HG02623 (cell line): ENCODE measurements at regions not wholly inside any gene's neighbourhood (a gene's known extent, or its start where the extent isn't known, plus 50 kb on each side); places are given as distances from the start of the nearest gene placed in this dataset.
"Not testable (repeated sequence)": the region's sequence is repeated elsewhere in the genome, so short reads cannot be mapped to it uniquely, and the experiment has no call there.

Source experiments
- ATAC-seq: cut with Tn5 transposase; IDR thresholded peaks from one replicate; pipeline ENCODE4 v1.9.1; 2021; ENCODE audit warnings: moderate library complexity; ENCODE audit not compliant: unreplicated experiment

DNA sequence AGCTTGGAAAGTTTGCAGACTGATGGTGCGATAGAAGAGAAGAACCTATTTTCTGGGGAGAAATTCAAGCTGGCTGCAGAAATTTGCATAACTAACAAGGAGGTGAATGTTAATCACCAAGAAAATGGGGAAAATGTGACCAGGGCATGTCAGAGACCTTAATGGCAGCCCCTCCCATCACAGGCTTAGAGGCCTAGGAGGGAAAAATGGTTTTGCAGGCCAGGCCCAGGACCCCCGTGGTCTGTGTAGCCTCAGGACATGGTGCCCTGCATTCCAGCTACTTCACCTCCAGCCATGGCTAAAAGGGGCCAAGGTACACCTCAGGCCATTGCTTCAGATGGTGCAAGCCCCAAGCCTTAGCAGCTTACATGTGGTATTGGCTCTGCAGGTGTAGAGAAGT, 207.1 kb upstream of the CXorf66 start:
- no peak for ATAC-seq

GRCh38 chrX:140167551-140167950, 202.2 kb upstream of the CXorf66 start:
- no peak for ATAC-seq

DNA sequence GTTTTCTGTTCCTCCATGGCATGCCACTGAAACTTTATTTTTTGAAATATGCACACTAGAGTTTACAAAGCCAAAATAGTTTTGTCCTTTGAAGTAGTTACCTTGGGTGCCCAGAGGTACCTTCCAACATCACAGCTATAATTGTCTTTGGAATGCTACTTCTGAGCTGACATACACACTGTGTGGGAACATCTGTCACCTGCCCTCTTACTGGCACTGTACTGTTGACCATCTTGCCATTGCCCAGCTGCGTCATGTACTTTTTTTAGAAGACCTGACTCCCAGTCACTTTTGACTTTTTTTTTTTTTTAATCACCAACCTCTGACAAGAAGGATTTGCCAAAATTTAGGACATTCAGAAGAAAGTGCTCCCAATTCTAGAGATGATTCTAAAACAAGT, 200.5 kb upstream of the CXorf66 start:
- no peak for ATAC-seq

DNA sequence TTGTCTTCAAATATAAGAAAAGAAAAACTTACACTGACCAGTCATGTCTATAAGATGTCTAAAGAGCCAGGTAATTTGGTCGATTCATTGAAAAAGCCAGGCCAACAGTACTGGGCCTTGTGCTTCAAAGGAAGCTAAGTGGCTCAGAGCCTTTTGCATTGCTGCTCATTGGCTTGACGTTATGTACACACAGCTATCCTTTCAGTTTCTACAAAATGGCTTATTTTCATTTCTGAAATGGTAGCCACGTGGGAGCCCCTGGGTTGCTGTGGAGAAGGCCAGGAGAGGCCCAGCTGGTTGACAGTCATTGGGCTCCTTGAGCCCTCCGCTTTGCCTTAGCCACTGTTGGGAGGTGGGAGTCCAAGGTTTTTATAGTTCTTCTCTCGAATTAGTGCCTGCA, 199.1 kb upstream of the CXorf66 start:
- ATAC-seq, result no peak

DNA sequence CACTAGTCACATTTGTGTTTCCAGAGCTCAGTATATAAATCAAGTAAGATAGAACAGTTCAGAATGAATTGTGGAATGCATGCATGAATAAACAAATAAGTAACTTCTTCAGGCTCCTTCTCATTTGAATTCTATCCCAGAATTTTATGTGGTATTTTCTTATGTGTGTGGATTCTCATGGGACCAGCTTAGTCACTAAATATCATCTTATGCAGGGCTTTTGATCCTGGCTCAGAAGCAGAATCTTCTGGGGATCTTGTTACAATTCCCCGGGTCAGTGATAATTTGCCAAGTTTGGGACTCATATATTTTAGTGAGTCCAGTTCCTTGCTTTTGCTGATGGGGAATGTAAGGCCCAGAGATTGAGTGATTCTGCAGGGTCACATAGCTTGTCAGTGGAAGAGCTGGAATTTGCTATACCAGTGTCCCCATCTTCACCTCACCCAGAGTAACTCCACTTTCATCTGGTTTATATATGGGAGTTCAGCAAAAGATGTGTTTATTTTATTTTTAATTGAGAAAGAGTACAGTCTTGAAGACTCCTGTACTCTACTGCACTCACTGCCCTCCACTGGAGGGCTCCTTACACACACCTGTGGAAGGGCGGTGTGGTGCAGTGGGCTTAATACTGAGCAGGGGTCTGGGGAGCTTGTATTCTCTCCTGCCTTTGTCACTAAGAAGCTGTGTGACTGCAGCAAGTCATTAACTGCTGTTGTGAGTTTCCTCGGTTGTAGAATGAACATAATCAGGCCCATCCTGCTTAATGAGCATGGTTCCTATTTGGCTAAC, 198.2 kb upstream of the CXorf66 start:
- ATAC-seq, result no peak

- ATAC-seq, result no peak
Measured at GRCh38 chrX:140157611-140158010, 192.3 kb upstream of the CXorf66 start.

GRCh38 chrX:140157143-140157542, 191.8 kb upstream of the CXorf66 start:
- ATAC-seq, result no peak

- no peak for ATAC-seq
Measured at GRCh38 chrX:140151316-140151715, 186.0 kb upstream of the CXorf66 start.

DNA sequence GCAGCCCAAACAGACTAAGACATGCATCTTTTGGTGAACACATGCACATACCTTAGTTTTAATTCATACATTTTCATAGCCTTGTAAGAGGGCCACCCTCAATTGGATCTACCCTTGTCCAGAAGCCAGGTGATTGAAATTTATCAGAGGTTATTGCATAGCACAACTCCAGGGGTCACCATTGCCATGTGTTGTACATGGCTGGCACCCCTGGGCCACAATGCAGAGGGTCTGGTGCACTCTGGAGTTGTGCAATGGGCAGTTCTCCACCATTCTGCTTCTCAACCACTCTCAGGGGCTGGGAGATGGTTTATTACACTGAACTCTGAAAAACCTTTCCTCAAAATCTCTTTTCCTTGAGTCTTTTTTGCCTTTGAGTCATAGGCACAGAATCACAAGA, 184.4 kb upstream of the CXorf66 start:
- ATAC-seq, result no peak

GRCh38 chrX:140141444-140142029, 176.2 kb upstream of the CXorf66 start:
- ATAC-seq, result no peak

DNA sequence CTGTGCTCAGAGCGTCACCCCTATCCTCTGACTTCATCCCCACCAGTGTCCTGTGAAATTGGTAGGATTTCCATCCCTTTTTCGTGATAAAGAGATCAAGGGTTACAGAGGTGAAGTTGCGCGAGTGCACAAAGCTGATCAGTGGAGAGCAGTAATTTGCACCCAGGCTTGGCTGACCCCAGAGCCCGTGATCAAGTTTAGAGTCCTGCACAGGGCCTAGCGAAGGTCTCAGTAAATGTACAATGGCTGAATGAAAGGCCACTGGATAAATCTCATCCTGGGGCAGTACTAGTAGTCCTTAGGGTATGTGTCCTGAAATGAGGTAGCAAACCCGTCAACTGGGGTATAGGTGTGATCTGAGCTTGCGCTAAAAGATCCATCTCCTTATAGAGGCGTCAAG, 173.2 kb upstream of the CXorf66 start:
- ATAC-seq, result not testable (repeated sequence)

DNA sequence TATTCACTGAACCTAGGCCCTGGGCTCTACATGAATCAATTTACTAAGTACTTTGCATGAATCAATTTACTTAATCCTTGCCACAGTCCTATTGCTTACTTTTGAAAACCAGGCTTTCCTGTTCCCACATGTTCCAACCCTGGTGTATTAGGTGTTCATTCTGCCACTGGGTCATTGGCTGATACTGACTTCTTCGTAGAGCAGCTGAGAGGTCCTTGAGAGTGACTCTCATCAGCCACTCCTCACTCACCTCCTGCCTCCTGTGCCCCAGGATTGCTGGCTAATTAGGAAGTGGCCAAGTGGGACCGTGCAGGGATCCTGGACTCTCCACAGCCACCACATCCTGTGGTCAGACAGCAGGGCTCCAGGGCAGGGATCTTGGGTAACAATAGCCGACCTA, 172.7 kb upstream of the CXorf66 start:
- not testable (repeated sequence) for ATAC-seq

- ATAC-seq, result no peak
Measured at GRCh38 chrX:140132937-140133336, 167.6 kb upstream of the CXorf66 start.

GRCh38 chrX:140123446-140123845, 158.1 kb upstream of the CXorf66 start:
- ATAC-seq, result no peak

- not testable (repeated sequence) for ATAC-seq
Measured at GRCh38 chrX:140114059-140114458, 148.7 kb upstream of the CXorf66 start.

DNA sequence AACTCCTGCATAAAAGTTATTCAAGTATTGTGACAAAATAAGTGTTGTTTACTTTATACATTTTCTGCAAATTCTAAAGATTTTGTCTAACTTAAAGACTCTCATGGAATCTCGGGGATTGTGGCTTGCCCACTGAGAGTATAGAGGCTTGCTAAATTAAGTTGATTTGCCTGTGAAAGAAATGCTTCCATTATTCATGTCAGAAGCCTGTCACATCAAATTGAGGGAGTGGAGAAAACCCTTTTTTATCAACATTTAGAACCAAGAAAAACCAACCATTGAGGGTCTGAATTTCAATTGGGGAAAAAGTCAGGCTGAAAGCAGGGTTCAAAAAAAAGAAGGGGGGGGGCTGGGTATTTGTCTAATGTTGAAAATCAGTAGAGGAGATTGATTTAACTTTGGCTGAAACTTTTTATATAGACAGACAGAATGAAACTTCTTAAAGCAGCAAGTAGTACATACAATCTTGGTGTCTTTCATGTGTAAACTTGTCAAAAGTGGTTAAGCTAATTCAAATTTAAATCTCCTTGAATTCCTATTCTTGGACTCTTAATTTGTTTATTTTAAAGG, 144.8 kb upstream of the CXorf66 start:
- ATAC-seq, result no peak

- ATAC-seq, result no peak
Measured at GRCh38 chrX:140104760-140105159, 139.4 kb upstream of the CXorf66 start.

DNA sequence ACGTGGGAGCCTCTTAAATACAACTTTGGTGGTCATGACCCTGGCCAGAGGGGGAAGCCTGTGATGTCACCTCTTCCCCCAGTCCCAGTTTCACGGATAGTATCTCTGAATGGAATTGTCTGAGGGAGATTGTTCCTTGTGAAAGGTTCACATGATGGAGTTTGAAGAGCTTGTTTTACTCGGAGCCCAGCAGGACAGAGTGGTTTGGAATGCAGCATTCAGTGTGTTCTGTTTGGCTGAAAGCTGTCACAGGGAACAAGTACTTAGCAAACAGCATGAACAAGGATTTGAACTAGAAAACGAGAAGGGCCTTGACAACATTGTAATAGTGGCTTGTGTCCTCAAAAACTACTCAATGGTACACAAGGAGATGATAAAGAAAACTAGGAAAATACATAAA, 133.9 kb upstream of the CXorf66 start:
- ATAC-seq, result no peak

DNA sequence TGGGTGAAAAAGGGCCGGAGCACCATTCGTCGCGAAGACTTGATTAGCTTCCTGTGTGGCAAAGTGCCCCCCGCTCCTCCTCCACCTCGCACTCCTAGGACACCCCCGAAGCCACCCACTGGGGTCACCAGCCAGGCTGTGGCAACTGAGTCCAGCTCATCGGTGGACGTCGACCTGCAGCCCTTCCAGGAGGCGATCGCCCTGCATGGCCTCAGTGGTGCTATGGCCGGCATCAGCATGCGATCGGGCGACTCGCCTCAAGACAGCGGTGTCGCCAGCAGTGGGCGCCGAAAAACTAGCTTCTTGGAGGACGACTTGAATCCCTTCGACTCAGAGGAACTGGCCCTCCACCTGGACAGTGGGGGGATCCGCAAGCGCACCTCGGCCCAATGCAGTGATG, 126.8 kb upstream of the CXorf66 start:
- no peak for ATAC-seq

- peak; percentile 67 for ATAC-seq
Measured at GRCh38 chrX:140091125-140091886, 126.0 kb upstream of the CXorf66 start.

DNA sequence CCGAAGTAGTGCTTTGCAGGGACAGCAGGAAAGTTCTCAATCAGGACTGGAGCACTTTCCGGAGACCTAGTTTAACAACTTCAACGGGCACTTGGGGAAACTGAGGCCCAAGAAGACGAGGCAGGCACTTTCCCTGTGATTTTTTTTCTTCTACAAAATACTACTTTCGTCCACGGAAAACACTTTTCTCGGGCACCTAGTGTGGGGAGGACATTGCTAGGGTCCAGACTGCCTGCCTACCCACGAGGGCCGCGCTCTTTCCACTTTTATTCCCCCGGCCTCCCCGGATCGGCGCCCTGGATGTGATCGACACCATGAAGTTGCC, 125.4 kb upstream of the CXorf66 start:
- ATAC-seq, result no peak

- ATAC-seq, result no peak
Measured at GRCh38 chrX:140088438-140088837, 123.1 kb upstream of the CXorf66 start.
